IMR-90 (cell line): ENCODE measurements at regions not wholly inside any gene's neighbourhood (a gene's known extent, or its start where the extent isn't known, plus 50 kb on each side); places are given as distances from the start of the nearest gene placed in this dataset.

Experiments used
- ATAC-seq: fragments of 200-7000 bp; cut with Tn5 transposase; 2 replicates; pipeline ENCODE4 v1.9.1; 2020; ENCODE audit warnings: low read depth, mild to moderate bottlenecking, moderate library complexity
- BruUV-seq: library from RNA; stranded (reverse); fragments of 400-500 nt; replicated peaks from 2 replicates; lab custom pipeline; 2021; lab: Mats Ljungman, UMichigan
- CTCF ChIA-PET: fragments of 300-600 bp; formaldehyde crosslinking; extraction: SDS; loops from one replicate; lab custom pipeline; 2021; ENCODE audit warnings: antibody characterized with exemption; lab: Yijun Ruan, JAX
- POLR2A ChIA-PET: fragments of 300-600 bp; sonication (Branson Sonifier 250); formaldehyde crosslinking; loops from one replicate; lab custom pipeline; 2022; ENCODE audit warnings: antibody characterized with exemption; ENCODE audit not compliant: unreplicated experiment; lab: Charles Lee
- DNase-seq: peaks from one replicate; pipeline ENCODE4 v3.0.0; 2013
- H2AFZ ChIP-seq: replicated peaks from 2 replicates; pipeline ENCODE3; 2013; ENCODE audit warnings: low read length, mild to moderate bottlenecking; ENCODE audit not compliant: poor library complexity
- H2AK5ac ChIP-seq: 2 replicates; pipeline ENCODE4 v1.6.1; 2013; ENCODE audit warnings: low read depth, low read length, inconsistent platforms
- H2AK9ac ChIP-seq: replicated peaks from 2 replicates; pipeline ENCODE3; 2013; ENCODE audit warnings: mild to moderate bottlenecking, low read depth, low read length, moderate library complexity; ENCODE audit not compliant: poor library complexity
- H2BK120ac ChIP-seq: 2 replicates; pipeline ENCODE4 v1.6.1; 2013; ENCODE audit warnings: low read depth, low read length, inconsistent platforms
- H2BK15ac ChIP-seq: 3 replicates; pipeline ENCODE4 v1.6.1; 2013; ENCODE audit warnings: low read depth, low read length, inconsistent platforms
- H2BK20ac ChIP-seq: 2 replicates; pipeline ENCODE4 v1.6.1; 2013; ENCODE audit warnings: low read depth, mild to moderate bottlenecking, inconsistent platforms, low read length, moderate library complexity
- H2BK5ac ChIP-seq: 2 replicates; pipeline ENCODE4 v1.6.1; 2013; ENCODE audit warnings: mild to moderate bottlenecking, low read depth, low read length, inconsistent platforms; ENCODE audit not compliant: poor library complexity, severe bottlenecking
- H3K14ac ChIP-seq: replicated peaks from 2 replicates; pipeline ENCODE4 v1.6.1; 2013; ENCODE audit warnings: low read depth, low read length, inconsistent platforms
- H3K18ac ChIP-seq: 2 replicates; pipeline ENCODE4 v1.6.1; 2013; ENCODE audit warnings: low read depth, low read length, control low read depth
- H3K23ac ChIP-seq: 2 replicates; pipeline ENCODE4 v1.6.1; 2013; ENCODE audit warnings: low read depth, low read length, inconsistent platforms
- H3K27ac ChIP-seq: 2 replicates; pipeline ENCODE4 v1.5.1; 2013; ENCODE audit warnings: mild to moderate bottlenecking, control low read depth, low read length; ENCODE audit not compliant: insufficient read depth
- H3K27me3 ChIP-seq: 2 replicates; pipeline ENCODE4 v1.6.1; 2013; ENCODE audit warnings: low read length; ENCODE audit not compliant: control insufficient read depth, insufficient read depth
- H3K36me3 ChIP-seq: 2 replicates; pipeline ENCODE4 v1.6.1; 2013; ENCODE audit warnings: low read length, mixed read lengths; ENCODE audit not compliant: control insufficient read depth, insufficient read depth
- H3K4ac ChIP-seq: 2 replicates; pipeline ENCODE4 v1.6.1; 2013; ENCODE audit warnings: low read depth, low read length, inconsistent platforms
- H3K4me1 ChIP-seq: 2 replicates; pipeline ENCODE4 v1.6.1; 2013; ENCODE audit warnings: low read length, mixed read lengths; ENCODE audit not compliant: control insufficient read depth, insufficient read depth
- H3K4me2 ChIP-seq: 2 replicates; pipeline ENCODE4 v1.6.1; 2013; ENCODE audit warnings: low read depth, mild to moderate bottlenecking, control low read depth, low read length, moderate library complexity
- H3K4me3 ChIP-seq: 2 replicates; pipeline ENCODE4 v1.5.1; 2013; ENCODE audit warnings: low read depth, mild to moderate bottlenecking, control low read depth, low read length, moderate library complexity; ENCODE audit not compliant: insufficient read depth
- H3K56ac ChIP-seq: 2 replicates; pipeline ENCODE4 v1.6.1; 2013; ENCODE audit warnings: low read length, inconsistent platforms; ENCODE audit not compliant: insufficient read depth; ENCODE audit errors: extremely low read depth
- H3K79me1 ChIP-seq, 2 experiments: 2 replicates each; pipeline ENCODE4 v1.6.1; 2013; ENCODE audit warnings: low read length in 2 of 2, inconsistent platforms in 1 of 2, low read depth in 1 of 2
- H3K9ac ChIP-seq: 2 replicates; pipeline ENCODE4 v1.6.1; 2013; ENCODE audit warnings: low read depth, low read length, control low read depth
- H3K9me1 ChIP-seq: 2 replicates; pipeline ENCODE4 v1.6.1; 2013; ENCODE audit warnings: low read length, inconsistent platforms; ENCODE audit not compliant: insufficient read depth
- H3K9me3 ChIP-seq: 2 replicates; pipeline ENCODE4 v1.6.1; 2013; ENCODE audit warnings: low read length; ENCODE audit not compliant: control insufficient read depth, insufficient read depth
- H4K20me1 ChIP-seq: 2 replicates; pipeline ENCODE4 v1.6.1; 2013; ENCODE audit warnings: low read length, inconsistent platforms; ENCODE audit not compliant: insufficient read depth
- H4K5ac ChIP-seq: 2 replicates; pipeline ENCODE4 v1.6.1; 2013; ENCODE audit warnings: mild to moderate bottlenecking, low read depth, low read length, control low read depth
- H4K8ac ChIP-seq, 2 experiments: 2 replicates each; pipeline ENCODE4 v1.6.1; 2013; ENCODE audit warnings: low read depth in 2 of 2, low read length in 2 of 2, control low read depth in 1 of 2, inconsistent platforms in 1 of 2
- H4K91ac ChIP-seq: 2 replicates; pipeline ENCODE4 v1.6.1; 2013; ENCODE audit warnings: low read depth, low read length, inconsistent platforms; ENCODE audit not compliant: insufficient read depth
- BHLHE40 ChIP-seq: fragments of 150-350 bp; IDR thresholded peaks from 2 replicates; pipeline ENCODE4 v1.6.1; 2016; ENCODE audit warnings: mild to moderate bottlenecking, low read depth, low read length
- CEBPB ChIP-seq: IDR thresholded peaks from 2 replicates; pipeline ENCODE4 v1.6.1; 2012; ENCODE audit warnings: low read depth, low read length, improper control_type of control experiment
- CHD1 ChIP-seq: IDR thresholded peaks from 2 replicates; pipeline ENCODE4 v1.6.1; 2012; ENCODE audit warnings: low read depth, low read length, improper control_type of control experiment
- FOS ChIP-seq: fragments of 150-350 bp; IDR thresholded peaks from 2 replicates; pipeline ENCODE4 v1.6.1; 2016; ENCODE audit warnings: low read depth, low read length
- MAFK ChIP-seq: IDR thresholded peaks from 2 replicates; pipeline ENCODE4 v1.6.1; 2012; ENCODE audit warnings: low read depth, low read length, improper control_type of control experiment
- MAZ ChIP-seq: IDR thresholded peaks from 2 replicates; pipeline ENCODE4 v1.6.1; 2012; ENCODE audit warnings: low read depth, mild to moderate bottlenecking, low read length, improper control_type of control experiment, moderate library complexity, borderline replicate concordance
- MXI1 ChIP-seq: IDR thresholded peaks from 2 replicates; pipeline ENCODE4 v1.6.1; 2012; ENCODE audit warnings: low read depth, mild to moderate bottlenecking, low read length, moderate library complexity, borderline replicate concordance
- POLR2A ChIP-seq: IDR thresholded peaks from 2 replicates; pipeline ENCODE4 v1.6.1; 2012; ENCODE audit warnings: mild to moderate bottlenecking, low read depth, low read length
- RAD21 ChIP-seq: IDR thresholded peaks from 2 replicates; pipeline ENCODE4 v1.6.1; 2012; ENCODE audit warnings: low read length, improper control_type of control experiment
- RCOR1 ChIP-seq: IDR thresholded peaks from 2 replicates; pipeline ENCODE4 v1.6.1; 2012; ENCODE audit warnings: mild to moderate bottlenecking, low read length, improper control_type of control experiment; ENCODE audit not compliant: insufficient replicate concordance
- RFX5 ChIP-seq: IDR thresholded peaks from 2 replicates; pipeline ENCODE4 v1.8.0; 2012; ENCODE audit warnings: low read depth, mild to moderate bottlenecking, low read length, moderate library complexity
- SMC3 ChIP-seq: fragments of 150-350 bp; IDR thresholded peaks from 2 replicates; pipeline ENCODE4 v1.6.1; 2016; ENCODE audit warnings: low read depth, mild to moderate bottlenecking, antibody characterized with exemption, low read length, moderate library complexity
- USF2 ChIP-seq: fragments of 150-350 bp; IDR thresholded peaks from 2 replicates; pipeline ENCODE4 v1.6.1; 2017; ENCODE audit warnings: mild to moderate bottlenecking, antibody characterized with exemption, low read length, low read depth
- WGBS, 2 experiments: methylation state at CpG; one replicate each; pipeline versions ENCODE4 v1.1.5 to v1.1.7; 2013; ENCODE audit warnings: missing lambda C conversion rate in 2 of 2; ENCODE audit not compliant: insufficient read length in 1 of 2; ENCODE audit errors: extremely low coverage in 2 of 2; 5-methylcytosine and 5-hydroxymethylcytosine counted together
- dilution Hi-C: fragments of 300-500 bp; cut with HindIII; formaldehyde crosslinking; loops from one replicate; pipeline ENCODE4 v1.14.3; 2018; ENCODE audit warnings: low sequenced_read_pairs; ENCODE audit not compliant: unreplicated experiment
- in situ Hi-C: fragments of 300-500 bp; cut with MboI; formaldehyde crosslinking; loops from 3 replicates; pipeline ENCODE4 v1.14.3; 2019; ENCODE audit warnings: low sequenced_read_pairs, inconsistent platforms, mixed read lengths
- intact Hi-C: fragments of 100-400 bp; cut with micrococcal nuclease; formaldehyde crosslinking; loops from 2 replicates; pipeline ENCODE4 v1.10.0; 2022
- TF ChIP-seq, protein P1 (sequence below): conservative IDR thresholded peaks from 2 replicates; pipeline ENCODE4 v1.5.1; 2012; ENCODE audit warnings: mild to moderate bottlenecking, low read depth, low read length, improper control_type of control experiment
- TF ChIP-seq, protein P2 (sequence below): fragments of 150-350 bp; IDR thresholded peaks from 2 replicates; pipeline ENCODE4 v1.6.1; 2016; ENCODE audit warnings: low read depth, mild to moderate bottlenecking, low read length, moderate library complexity, borderline replicate concordance

DNA sequence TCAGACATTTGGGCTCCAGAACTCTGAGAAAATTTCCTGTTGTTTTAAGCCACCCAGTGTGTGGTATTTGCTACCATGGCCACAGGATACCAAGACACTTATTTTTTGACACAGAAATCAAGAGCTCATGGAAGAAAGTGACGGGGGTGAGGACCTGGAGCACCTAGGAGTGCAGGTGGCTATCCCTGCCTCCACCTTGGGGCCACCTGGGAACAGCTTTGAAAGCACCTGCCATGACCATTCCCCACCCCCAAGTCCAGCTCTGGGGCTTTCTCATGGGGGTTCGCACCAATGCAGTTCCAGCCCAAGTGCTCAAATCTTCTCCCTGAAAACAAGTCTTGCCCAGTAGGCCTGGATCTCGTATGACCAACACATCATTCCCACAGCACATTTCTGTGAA is 214.9 kb upstream of the IRX1 start:
- intact Hi-C loops (no loop called here), in situ Hi-C loops (no loop called here), dilution Hi-C loops (no loop called here)
- no peaks in the 10 kb centered on the region for H4K20me1 ChIP-seq
- no peak overlapping the region for H4K5ac ChIP-seq
- no peak overlapping the region for H3K4me3 ChIP-seq
- no peak overlapping the region for H2AK5ac ChIP-seq
- H3K18ac ChIP-seq, result no peak overlapping the region
- no peak overlapping the region for H2AK9ac ChIP-seq
- no TSS peak for BruUV-seq
- no peak for TF ChIP-seq SMC3
- TF ChIP-seq RAD21, result no peak
- no peak for TF ChIP-seq RFX5
- TF ChIP-seq USF2, result no peak
- TF ChIP-seq MAZ, result no peak
- TF ChIP-seq CHD1, result no peak
- TF ChIP-seq CEBPB, result no peak
- TF ChIP-seq BHLHE40, result no peak
- TF ChIP-seq MXI1, result no peak
- no peak for TF ChIP-seq FOS
- TF ChIP-seq POLR2A, result no peak
- TF ChIP-seq, protein P1, sequence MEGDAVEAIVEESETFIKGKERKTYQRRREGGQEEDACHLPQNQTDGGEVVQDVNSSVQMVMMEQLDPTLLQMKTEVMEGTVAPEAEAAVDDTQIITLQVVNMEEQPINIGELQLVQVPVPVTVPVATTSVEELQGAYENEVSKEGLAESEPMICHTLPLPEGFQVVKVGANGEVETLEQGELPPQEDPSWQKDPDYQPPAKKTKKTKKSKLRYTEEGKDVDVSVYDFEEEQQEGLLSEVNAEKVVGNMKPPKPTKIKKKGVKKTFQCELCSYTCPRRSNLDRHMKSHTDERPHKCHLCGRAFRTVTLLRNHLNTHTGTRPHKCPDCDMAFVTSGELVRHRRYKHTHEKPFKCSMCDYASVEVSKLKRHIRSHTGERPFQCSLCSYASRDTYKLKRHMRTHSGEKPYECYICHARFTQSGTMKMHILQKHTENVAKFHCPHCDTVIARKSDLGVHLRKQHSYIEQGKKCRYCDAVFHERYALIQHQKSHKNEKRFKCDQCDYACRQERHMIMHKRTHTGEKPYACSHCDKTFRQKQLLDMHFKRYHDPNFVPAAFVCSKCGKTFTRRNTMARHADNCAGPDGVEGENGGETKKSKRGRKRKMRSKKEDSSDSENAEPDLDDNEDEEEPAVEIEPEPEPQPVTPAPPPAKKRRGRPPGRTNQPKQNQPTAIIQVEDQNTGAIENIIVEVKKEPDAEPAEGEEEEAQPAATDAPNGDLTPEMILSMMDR, result no peak
- TF ChIP-seq MAFK, result no peak
- TF ChIP-seq RCOR1, result no peak
- TF ChIP-seq, protein P2, sequence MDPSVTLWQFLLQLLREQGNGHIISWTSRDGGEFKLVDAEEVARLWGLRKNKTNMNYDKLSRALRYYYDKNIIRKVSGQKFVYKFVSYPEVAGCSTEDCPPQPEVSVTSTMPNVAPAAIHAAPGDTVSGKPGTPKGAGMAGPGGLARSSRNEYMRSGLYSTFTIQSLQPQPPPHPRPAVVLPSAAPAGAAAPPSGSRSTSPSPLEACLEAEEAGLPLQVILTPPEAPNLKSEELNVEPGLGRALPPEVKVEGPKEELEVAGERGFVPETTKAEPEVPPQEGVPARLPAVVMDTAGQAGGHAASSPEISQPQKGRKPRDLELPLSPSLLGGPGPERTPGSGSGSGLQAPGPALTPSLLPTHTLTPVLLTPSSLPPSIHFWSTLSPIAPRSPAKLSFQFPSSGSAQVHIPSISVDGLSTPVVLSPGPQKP, result no peak
- no peak overlapping the region for H3K56ac ChIP-seq
- no peaks in the 10 kb centered on the region for H3K36me3 ChIP-seq
- no CpG with 5 or more reads among the region's 3 CpGs for WGBS, 2 experiments
- no peak overlapping the region for H3K23ac ChIP-seq
- ChIA-PET POLR2A (no interaction called here), CTCF (no interaction called here)
- DNase-seq (no peak), ATAC-seq (no peak)
- no peak overlapping the region for H2AFZ ChIP-seq
- H2BK120ac ChIP-seq, result no peak overlapping the region
- no peak overlapping the region for H3K4me2 ChIP-seq
- no peak overlapping the region for H3K27ac ChIP-seq
- no peaks in the 10 kb centered on the region for H3K9me1 ChIP-seq
- H2BK15ac ChIP-seq, result no peak overlapping the region
- H2BK20ac ChIP-seq, result no peak overlapping the region
- no peaks in the 10 kb centered on the region for H3K27me3 ChIP-seq
- no peak overlapping the region for H4K91ac ChIP-seq
- H3K4ac ChIP-seq, result no peak overlapping the region
- H2BK5ac ChIP-seq, result no peak overlapping the region
- H3K9me3 ChIP-seq, result peaks cover 40% of the 10 kb centered on the region
- H3K9ac ChIP-seq, result no peak overlapping the region
- no peaks in the 10 kb centered on the region for H3K4me1 ChIP-seq
- H3K79me1 ChIP-seq, result no peaks in the 10 kb centered on the region
- H3K14ac ChIP-seq, result no peak overlapping the region
- no peak overlapping the region for H4K8ac ChIP-seq
